Calu3 (cell line): ENCODE measurements at regions not wholly inside any gene's neighbourhood (a gene's known extent, or its start where the extent isn't known, plus 50 kb on each side); places are given as distances from the start of the nearest gene placed in this dataset.

Source experiments
- BruUV-seq: library from RNA; stranded (reverse); fragments of 400-500 nt; replicated peaks from 2 replicates; lab custom pipeline; 2021; lab: Mats Ljungman, UMichigan
- CTCF ChIA-PET: fragments of 300-600 bp; sonication (Branson Sonifier 250); formaldehyde crosslinking; loops from one replicate; lab custom pipeline; 2022; ENCODE audit warnings: antibody characterized with exemption; lab: Charles Lee
- DNase-seq: peaks from one replicate; pipeline ENCODE4 v3.0.0; 2022
- H3K27ac Mint-ChIP-seq: one replicate; pipeline ENCODE4 v1.8.0; 2022; ENCODE audit warnings: mixed read lengths; ENCODE audit not compliant: unreplicated experiment
- H3K27me3 Mint-ChIP-seq: one replicate; pipeline ENCODE4 v1.8.0; 2022; ENCODE audit warnings: mixed read lengths; ENCODE audit not compliant: unreplicated experiment
- H3K36me3 Mint-ChIP-seq: one replicate; pipeline ENCODE4 v1.8.0; 2022; ENCODE audit warnings: mild to moderate bottlenecking, moderate library complexity, mixed read lengths; ENCODE audit not compliant: insufficient read depth, unreplicated experiment
- H3K4me1 Mint-ChIP-seq: one replicate; pipeline ENCODE4 v1.8.0; 2022; ENCODE audit warnings: mild to moderate bottlenecking, low read depth, mixed read lengths; ENCODE audit not compliant: unreplicated experiment
- H3K4me3 Mint-ChIP-seq: one replicate; pipeline ENCODE4 v1.8.0; 2022; ENCODE audit warnings: mild to moderate bottlenecking, low read depth, moderate library complexity, mixed read lengths; ENCODE audit not compliant: unreplicated experiment
- H3K9me3 Mint-ChIP-seq: one replicate; pipeline ENCODE4 v1.8.0; 2022; ENCODE audit warnings: low read depth, mixed read lengths; ENCODE audit not compliant: unreplicated experiment
- CTCF ChIP-seq: fragments of 200-600 bp; IDR thresholded peaks from one replicate; pipeline ENCODE4 v1.8.0; 2022; ENCODE audit warnings: antibody characterized with exemption; ENCODE audit not compliant: unreplicated experiment
- intact Hi-C: fragments of 100-400 bp; cut with micrococcal nuclease; formaldehyde crosslinking; loops from one replicate; pipeline ENCODE4 v1.10.0; 2022; ENCODE audit not compliant: unreplicated experiment

- Mint-ChIP-seq H3K4me1 (no peaks in the 10 kb centered on the region), H3K27ac (no peak overlapping the region), H3K27me3 (peaks cover 12% of the 10 kb centered on the region), H3K36me3 (no peaks in the 10 kb centered on the region), H3K9me3 (no peaks in the 10 kb centered on the region), H3K4me3 (no peak overlapping the region)
- CTCF ChIA-PET, result no interaction called here
- no TSS peak for BruUV-seq
- no peak for DNase-seq
- TF ChIP-seq CTCF, result no peak
- intact Hi-C loops, result no loop called here
These were observed 115.0 kb upstream of the ZNF516 start for GRCh38 chr18:76610012-76610411.

GRCh38 chr18:76605341-76605929, 110.4 kb upstream of the ZNF516 start:
- Mint-ChIP-seq H3K4me1 (no peaks in the 10 kb centered on the region), H3K36me3 (no peaks in the 10 kb centered on the region), H3K27me3 (no peaks in the 10 kb centered on the region), H3K9me3 (no peaks in the 10 kb centered on the region), H3K4me3 (no peak overlapping the region), H3K27ac (no peak overlapping the region)
- BruUV-seq, result no TSS peak
- TF ChIP-seq CTCF, result no peak
- CTCF ChIA-PET, result no interaction called here
- no peak for DNase-seq
- intact Hi-C loops, result no loop called here

- CTCF ChIA-PET, result no interaction called here
- BruUV-seq, result no TSS peak
- H3K4me3 Mint-ChIP-seq, result no peak overlapping the region
- H3K27ac Mint-ChIP-seq, result no peak overlapping the region
- H3K9me3 Mint-ChIP-seq, result no peaks in the 10 kb centered on the region
- H3K4me1 Mint-ChIP-seq, result no peaks in the 10 kb centered on the region
- H3K27me3 Mint-ChIP-seq, result no peaks in the 10 kb centered on the region
- no peak for TF ChIP-seq CTCF
- intact Hi-C loops, result no loop called here
- no peak for DNase-seq
- no peaks in the 10 kb centered on the region for H3K36me3 Mint-ChIP-seq
These were observed 109.8 kb upstream of the ZNF516 start for GRCh38 chr18:76604935-76605240.

- H3K27me3 Mint-ChIP-seq, result no peaks in the 10 kb centered on the region
- H3K4me1 Mint-ChIP-seq, result no peaks in the 10 kb centered on the region
- intact Hi-C loops, result no loop called here
- H3K4me3 Mint-ChIP-seq, result no peak overlapping the region
- no peak overlapping the region for H3K27ac Mint-ChIP-seq
- TF ChIP-seq CTCF, result no peak
- CTCF ChIA-PET, result no interaction called here
- H3K9me3 Mint-ChIP-seq, result no peaks in the 10 kb centered on the region
- no TSS peak for BruUV-seq
- no peak for DNase-seq
- no peaks in the 10 kb centered on the region for H3K36me3 Mint-ChIP-seq
These were observed 109.3 kb upstream of the ZNF516 start for GRCh38 chr18:76604108-76604934.
